Kidney glomerular epithelial cell (primary cell): ENCODE measurements at regions not wholly inside any gene's neighbourhood (a gene's known extent, or its start where the extent isn't known, plus 50 kb on each side); places are given as distances from the start of the nearest gene placed in this dataset.

Source experiments
- DNase-seq: peaks from one replicate; lab custom pipeline; 2025; lab: John Stamatoyannopoulos, UW

DNA sequence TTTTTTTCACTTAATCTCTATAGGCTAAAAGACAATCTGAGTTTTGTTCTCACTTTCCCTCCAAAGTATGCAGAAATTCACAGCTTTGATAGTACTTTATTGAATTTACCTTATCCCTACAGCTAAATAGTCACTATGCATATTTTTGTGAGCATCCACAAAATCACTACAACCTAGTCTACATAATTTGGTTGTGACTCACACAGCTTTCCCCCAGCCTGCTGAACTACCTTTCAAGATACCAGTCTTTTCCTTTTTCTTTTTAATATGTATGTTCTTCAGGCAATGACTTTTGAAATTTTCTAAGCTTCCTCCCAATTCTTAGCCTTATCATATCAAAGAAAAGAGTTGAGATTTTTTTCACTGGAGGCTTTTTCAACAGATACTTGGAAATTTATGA, 347.3 kb upstream of the CDH6 start:
- DNase-seq = peak; percentile 27

GRCh38 chr5:30845194-30845593, 348.3 kb upstream of the CDH6 start:
- no peak for DNase-seq

DNA sequence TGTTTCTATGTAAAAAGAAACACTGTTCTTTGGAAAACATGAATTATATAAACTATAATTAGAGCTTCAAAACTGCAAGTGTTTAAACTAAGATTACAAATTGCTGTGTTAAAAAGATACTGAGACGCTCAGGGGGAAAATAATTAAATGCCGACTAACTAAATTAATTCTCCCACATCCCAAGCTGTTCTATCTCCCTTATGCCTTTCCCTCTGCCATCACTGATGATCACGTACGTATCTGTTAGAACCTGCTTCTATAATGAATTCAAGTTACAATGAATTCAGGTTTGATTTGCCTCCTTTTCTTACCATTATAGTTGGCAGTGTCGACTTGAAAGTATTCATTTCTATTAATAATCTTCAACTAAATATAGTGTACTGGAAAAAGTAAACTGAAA, 349.9 kb upstream of the CDH6 start:
- no peak for DNase-seq

- no peak for DNase-seq
Observed at GRCh38 chr5:30839956-30840355, 353.5 kb upstream of the CDH6 start.

DNA sequence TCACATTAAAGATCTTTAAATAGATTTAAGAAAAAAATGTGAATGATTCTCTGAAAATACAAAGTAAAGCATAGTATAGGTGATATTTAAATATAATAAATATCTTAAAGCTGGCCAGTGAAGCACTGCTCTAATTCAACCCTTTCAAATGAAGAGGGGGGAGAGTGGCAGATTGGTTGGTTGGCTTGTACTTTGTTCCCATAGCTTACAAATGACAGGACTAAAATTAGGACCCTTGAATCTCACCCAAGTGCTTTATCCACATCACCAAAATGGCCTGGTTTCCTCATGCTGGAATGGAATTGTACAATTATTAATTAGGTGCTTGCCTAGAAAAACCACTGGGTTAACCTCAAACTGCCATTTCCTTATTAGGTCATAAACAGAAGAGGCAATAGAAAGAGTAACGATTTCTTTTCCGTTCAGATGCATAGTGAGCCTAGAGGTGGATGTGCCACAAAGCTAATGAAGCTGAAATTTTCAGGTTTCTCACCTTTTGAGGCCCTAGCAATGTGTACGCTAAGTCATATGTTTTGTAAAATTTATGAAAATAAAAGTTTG, 354.5 kb upstream of the CDH6 start:
- DNase-seq = no peak

DNA sequence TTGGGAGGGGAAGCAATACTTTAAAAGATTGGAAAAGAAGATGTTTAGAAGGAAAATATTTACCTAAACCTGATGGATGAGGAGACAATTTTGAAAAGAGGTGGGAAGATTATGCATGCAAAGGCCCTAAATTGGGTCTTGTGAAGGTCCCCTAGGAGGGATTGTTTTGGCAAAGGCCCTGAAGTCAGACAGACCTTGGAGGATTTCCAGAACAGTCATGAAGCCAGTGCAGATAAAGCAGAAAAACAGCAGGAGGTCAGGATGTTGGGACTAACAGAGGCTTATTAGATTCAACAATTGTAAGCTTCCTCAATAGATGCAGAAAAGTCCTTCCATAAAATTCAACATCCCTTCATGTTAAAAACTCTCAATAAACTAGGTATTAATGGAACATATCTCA, 361.0 kb upstream of the CDH6 start:
- no peak for DNase-seq

- DNase-seq = no peak
Observed at GRCh38 chr5:30831605-30832004, 361.9 kb upstream of the CDH6 start.

- no peak for DNase-seq
Observed at GRCh38 chr5:30831123-30831522, 362.4 kb upstream of the CDH6 start.

DNA sequence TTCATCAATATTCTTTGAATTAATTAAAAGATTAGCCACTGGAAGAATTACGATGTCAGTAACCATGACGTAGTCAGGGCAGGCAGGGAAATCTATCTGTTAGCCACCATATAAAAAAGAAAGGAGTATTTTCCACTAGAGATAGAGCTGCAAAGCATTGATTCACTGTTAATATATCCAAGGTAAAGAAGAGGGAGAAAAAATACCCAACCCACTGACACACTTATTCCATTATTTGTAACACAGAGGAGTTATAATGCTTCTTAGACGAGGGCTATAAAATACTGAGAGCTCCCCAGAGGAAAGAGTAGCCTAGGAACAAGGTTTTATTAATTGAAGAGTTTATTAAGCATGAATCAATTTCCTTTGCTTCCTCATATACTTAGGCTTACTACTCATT, 382.2 kb upstream of the CDH6 start:
- no peak for DNase-seq

DNA sequence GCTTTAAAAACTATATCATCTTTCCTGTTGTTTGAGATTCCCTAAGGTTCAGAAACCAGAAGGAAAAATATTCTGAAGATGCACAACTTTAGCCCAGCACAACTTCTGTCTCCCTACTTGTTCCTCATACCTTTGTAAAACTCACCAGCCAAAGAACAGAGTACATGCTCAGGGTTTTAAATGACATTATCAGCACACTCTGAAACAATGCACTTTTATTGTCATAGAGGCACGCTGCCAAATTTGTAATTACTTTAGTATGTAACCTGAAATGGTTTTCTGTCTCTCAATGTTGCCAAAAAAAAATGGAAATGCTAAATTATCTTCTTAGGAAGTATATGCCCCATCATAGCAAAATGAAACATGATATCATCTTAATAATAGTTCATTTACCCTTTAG, 383.6 kb upstream of the CDH6 start:
- no peak for DNase-seq

DNA sequence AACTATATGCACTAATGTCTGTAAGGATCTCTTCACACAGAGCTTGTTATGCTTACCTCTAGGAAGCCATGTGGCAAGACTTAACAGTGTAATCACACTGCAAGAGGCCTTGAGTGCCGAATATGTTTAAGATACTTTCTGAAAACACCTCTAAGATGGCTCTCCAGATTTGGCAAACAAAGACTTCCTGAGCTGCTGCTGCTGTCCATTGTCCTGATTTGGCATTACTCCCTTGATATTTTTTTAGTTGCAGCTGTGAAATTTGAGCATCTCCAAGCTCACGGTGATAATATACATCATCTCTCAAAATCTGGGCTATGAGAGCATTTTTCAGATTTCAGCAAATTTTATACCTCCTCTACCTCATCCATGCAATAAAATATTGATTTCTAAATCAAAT, 384.5 kb upstream of the CDH6 start:
- no peak for DNase-seq

DNA sequence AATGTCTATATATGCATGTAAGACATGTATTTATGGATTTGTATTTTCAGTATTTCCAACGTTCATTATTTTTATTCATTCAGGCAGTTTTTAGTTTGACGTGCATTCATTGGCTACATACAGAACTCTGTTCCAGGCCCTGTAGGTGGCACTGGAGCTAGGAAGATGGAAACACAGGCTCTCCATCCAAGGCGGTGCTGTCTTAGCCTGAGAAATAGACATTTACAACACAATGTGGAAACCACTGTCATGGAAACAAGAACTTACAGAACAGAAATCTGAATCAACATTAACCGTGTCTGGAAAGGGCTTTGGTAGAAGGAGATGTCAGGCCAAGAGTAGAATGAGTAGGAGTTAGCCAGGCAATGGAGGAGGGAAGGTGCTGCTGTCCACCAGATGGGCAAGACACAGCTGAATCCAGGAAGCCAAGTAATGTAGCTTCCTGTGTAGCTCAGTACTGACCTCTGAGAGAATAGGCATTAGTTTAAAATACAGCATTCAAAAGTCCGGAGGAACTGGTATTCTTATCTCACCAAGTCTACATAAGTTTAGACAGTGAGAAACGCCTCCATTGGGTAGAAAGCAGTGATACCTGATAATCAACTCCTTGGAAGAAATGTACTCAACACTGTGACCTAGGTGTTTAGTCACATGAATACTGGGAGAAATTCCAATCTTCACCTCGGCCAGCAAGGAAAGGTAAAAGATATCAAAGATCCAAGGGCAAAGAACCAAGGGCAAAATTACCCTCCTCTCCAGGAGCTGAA, 388.6 kb upstream of the CDH6 start:
- DNase-seq = peak; percentile 36

GRCh38 chr5:30802961-30803705, 390.4 kb upstream of the CDH6 start:
- no peak for DNase-seq

DNA sequence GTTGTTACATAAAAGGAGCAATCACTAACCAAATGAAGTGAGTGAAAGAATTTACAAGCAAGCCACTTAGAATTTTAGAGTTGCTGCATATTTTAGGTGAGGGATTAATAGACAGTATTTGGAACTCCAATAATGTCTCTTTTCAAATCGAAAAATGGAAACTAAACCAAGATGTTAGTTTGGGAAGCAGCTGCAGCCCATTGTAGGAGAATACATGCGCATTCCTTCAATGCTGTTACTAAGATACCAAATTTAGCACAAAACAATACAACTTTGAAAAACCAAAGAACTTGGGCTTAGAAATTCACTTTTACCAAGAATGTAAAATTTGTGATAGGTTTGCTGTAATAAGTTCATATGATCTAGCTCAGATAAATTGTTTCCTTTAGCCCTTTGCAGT, 411.8 kb upstream of the CDH6 start:
- DNase-seq = no peak

- DNase-seq = no peak
Observed at GRCh38 chr5:30768056-30768690, 425.3 kb upstream of the CDH6 start.

DNA sequence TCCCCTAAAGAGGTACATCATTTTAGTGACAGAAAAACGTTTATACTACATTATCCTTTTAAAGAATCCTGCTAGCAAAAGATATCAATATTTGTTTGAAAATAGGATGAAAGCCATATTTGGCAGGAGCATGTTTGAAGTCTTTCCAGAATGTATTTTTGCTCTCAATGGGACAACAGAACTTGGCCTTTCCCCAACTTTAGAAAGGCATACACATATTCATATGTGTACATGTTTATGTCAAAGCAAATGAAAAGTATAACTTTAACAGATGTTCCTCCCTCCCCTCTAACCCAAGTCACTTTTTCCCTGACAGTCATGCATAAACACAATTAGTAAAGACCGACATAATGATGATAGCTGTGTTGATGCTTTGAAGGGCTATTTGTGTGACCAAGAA, 427.8 kb upstream of the CDH6 start:
- no peak for DNase-seq

DNA sequence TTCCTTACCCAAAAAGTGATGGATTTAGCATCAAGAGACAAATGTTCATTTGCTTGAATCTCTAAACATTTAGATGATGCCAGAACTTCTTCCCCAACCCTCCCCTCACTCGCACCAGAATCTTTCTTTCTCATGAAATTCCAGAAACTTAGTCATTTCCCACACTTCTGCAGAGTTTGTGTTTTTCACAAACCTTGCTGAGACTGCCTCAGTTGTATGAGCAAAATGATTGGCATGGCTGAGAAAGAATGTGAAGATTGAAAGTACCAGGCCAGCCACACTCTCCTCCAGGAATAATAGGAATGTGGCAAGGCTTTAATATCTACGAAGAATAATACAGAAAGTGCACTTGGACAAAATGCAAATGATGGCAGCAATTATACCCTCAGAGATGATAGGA, 428.3 kb upstream of the CDH6 start:
- DNase-seq = peak; percentile 66

GRCh38 chr5:30764704-30765103, 428.8 kb upstream of the CDH6 start:
- DNase-seq = no peak

GRCh38 chr5:30759731-30760130, 433.8 kb upstream of the CDH6 start:
- DNase-seq = no peak

DNA sequence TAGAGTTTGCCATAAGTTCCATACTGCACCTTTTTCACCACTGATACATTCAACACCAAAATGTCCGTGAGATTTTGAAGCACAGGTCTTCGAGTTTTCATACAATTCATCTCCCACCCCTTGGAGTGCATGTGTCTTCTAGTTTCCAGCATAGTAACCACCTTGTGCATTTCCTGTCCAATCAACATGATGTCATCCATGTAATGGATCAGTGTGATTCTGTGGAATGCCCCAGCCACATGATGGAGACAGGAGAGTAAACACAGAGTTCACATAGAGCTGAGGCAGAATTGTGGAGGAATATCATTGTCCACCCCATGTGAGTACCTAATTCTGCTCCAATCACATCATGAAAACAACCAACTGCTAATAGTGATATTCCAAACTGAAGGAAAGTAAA, 441.5 kb upstream of the CDH6 start:
- DNase-seq = peak; percentile 28

DNA sequence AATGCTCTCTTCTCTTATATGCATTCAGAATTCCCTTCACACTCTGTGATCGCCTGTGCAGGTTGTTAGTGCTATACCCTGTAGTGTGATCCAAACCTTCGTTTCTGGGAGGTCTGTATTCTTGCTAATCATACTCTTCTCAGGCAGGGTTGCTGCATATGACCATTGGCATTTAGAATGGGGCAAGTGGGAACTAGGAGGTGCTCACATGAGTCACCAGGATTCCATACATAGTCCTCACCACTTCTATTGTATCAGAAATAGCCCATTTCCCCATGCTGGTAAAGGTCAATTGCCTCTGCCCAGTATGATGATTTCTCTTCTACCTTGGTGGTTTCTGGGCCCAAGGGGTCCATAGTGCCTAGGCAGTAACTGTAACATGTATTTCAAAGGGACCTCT, 443.5 kb upstream of the CDH6 start:
- peak; percentile 2 for DNase-seq

- DNase-seq = no peak
Observed at GRCh38 chr5:30747412-30747811, 446.1 kb upstream of the CDH6 start.

GRCh38 chr5:30736669-30737068, 456.8 kb upstream of the CDH6 start:
- peak; percentile 17 for DNase-seq
